AG09309 (cell line): ENCODE measurements at regions not wholly inside any gene's neighbourhood (a gene's known extent, or its start where the extent isn't known, plus 50 kb on each side); places are given as distances from the start of the nearest gene placed in this dataset.

Experiments
- DNase-seq: peaks from one replicate; pipeline ENCODE4 v3.0.0-alpha.2; 2010; ENCODE audit warnings: low read depth
- H3K4me3 ChIP-seq: 2 replicates; pipeline ENCODE4 v1.5.1; 2011; ENCODE audit warnings: mild to moderate bottlenecking, low read depth, low read length, moderate library complexity; ENCODE audit not compliant: control insufficient read depth
- CTCF ChIP-seq: IDR thresholded peaks from 2 replicates; pipeline ENCODE4 v1.5.1; 2011; ENCODE audit warnings: mild to moderate bottlenecking, low read depth, low read length, inconsistent platforms; ENCODE audit not compliant: insufficient read depth, control insufficient read depth; ENCODE audit errors: missing control alignments

- no peak for DNase-seq
Observed at GRCh38 chr22:27667121-27667843, 134.3 kb downstream of the MN1 start.

GRCh38 chr22:27668828-27669797 is 132.4 kb downstream of the MN1 start:
- no peak overlapping the region for H3K4me3 ChIP-seq
- no peak for TF ChIP-seq CTCF
- no peak for DNase-seq

More at GRCh38 chr22:27667121-27667843, 134.3 kb downstream of the MN1 start:
- no peak for TF ChIP-seq CTCF
- H3K4me3 ChIP-seq: no peak overlapping the region

GRCh38 chr22:27669798-27670599 is 131.6 kb downstream of the MN1 start:
- DNase-seq: no peak
- H3K4me3 ChIP-seq: no peak overlapping the region
- TF ChIP-seq CTCF: no peak

GRCh38 chr22:27670701-27671412 is 130.7 kb downstream of the MN1 start:
- H3K4me3 ChIP-seq: no peak overlapping the region
- TF ChIP-seq CTCF: no peak
- DNase-seq: no peak

GRCh38 chr22:27671413-27671935 is 130.1 kb downstream of the MN1 start:
- no peak for DNase-seq
- TF ChIP-seq CTCF: no peak
- H3K4me3 ChIP-seq: no peak overlapping the region
